ENCODE measurements at regions not wholly inside any gene's neighbourhood (a gene's known extent, or its start where the extent isn't known, plus 50 kb on each side); places are given as distances from the start of the nearest gene placed in this dataset.

DNA sequence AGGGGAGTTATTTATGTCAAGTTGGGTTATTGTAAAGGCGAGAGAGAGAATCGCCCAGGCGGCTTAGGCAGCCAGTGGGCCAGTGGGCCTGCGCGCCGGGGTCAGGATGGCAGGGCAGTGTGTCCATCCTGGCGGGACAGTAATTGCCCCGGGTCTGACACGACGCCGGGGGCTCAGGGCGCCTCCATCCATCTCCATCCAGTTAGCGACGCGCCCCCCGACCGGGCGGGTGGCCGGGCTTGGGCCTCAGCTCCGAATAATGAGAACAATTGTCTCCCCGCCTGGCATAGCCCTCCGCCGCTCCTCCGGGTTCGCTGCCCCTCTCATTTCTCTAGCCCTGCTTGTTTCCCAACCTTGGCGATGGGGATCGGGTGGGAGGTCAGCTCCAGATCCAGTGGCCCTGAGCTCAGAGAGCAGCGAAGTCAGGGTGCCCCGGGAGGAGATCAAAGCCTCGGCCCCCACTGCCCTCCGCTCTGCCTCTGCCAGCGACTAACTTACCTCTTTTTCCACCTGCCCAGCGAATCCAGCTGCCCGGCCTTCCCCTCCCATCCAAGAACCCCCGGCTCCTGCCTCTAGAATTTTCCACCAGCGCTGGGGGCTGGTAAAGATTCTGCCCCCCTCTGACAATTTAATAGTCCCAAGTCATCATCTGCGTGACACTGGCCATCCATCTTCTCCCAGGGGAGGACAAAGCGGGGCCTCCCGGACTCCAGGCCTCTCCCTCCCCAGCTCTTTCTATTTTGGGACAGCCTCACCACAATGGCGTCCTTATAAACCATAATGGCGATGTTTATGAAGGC lies 56.9 kb upstream of the TMEM33 start:
- H3K4me3 Mint-ChIP-seq (ENCODE audit: low read depth, unreplicated experiment): no peak overlapping the region
- DNase-seq: no peak
- BruUV-seq (replicated peaks): no TSS peak
- intact Hi-C loops (cut with micrococcal nuclease; ENCODE audit: unreplicated experiment): no loop called here
- TF ChIP-seq, protein P1, sequence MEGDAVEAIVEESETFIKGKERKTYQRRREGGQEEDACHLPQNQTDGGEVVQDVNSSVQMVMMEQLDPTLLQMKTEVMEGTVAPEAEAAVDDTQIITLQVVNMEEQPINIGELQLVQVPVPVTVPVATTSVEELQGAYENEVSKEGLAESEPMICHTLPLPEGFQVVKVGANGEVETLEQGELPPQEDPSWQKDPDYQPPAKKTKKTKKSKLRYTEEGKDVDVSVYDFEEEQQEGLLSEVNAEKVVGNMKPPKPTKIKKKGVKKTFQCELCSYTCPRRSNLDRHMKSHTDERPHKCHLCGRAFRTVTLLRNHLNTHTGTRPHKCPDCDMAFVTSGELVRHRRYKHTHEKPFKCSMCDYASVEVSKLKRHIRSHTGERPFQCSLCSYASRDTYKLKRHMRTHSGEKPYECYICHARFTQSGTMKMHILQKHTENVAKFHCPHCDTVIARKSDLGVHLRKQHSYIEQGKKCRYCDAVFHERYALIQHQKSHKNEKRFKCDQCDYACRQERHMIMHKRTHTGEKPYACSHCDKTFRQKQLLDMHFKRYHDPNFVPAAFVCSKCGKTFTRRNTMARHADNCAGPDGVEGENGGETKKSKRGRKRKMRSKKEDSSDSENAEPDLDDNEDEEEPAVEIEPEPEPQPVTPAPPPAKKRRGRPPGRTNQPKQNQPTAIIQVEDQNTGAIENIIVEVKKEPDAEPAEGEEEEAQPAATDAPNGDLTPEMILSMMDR (IDR thresholded peaks at IDR 0.05; ENCODE audit: unreplicated experiment): no peak
- peaks cover 24% of the 10 kb centered on the region for H3K27me3 Mint-ChIP-seq (ENCODE audit: unreplicated experiment)
- CTCF ChIA-PET: no interaction called here
- H3K4me1 Mint-ChIP-seq (ENCODE audit: low read depth, unreplicated experiment): no peaks in the 10 kb centered on the region
- H3K27ac Mint-ChIP-seq (ENCODE audit: unreplicated experiment): no peak overlapping the region
- H3K9me3 Mint-ChIP-seq (ENCODE audit: low read depth, unreplicated experiment): no peaks in the 10 kb centered on the region
- H3K36me3 Mint-ChIP-seq (ENCODE audit: insufficient read depth, unreplicated experiment): peaks cover 13% of the 10 kb centered on the region

DNA sequence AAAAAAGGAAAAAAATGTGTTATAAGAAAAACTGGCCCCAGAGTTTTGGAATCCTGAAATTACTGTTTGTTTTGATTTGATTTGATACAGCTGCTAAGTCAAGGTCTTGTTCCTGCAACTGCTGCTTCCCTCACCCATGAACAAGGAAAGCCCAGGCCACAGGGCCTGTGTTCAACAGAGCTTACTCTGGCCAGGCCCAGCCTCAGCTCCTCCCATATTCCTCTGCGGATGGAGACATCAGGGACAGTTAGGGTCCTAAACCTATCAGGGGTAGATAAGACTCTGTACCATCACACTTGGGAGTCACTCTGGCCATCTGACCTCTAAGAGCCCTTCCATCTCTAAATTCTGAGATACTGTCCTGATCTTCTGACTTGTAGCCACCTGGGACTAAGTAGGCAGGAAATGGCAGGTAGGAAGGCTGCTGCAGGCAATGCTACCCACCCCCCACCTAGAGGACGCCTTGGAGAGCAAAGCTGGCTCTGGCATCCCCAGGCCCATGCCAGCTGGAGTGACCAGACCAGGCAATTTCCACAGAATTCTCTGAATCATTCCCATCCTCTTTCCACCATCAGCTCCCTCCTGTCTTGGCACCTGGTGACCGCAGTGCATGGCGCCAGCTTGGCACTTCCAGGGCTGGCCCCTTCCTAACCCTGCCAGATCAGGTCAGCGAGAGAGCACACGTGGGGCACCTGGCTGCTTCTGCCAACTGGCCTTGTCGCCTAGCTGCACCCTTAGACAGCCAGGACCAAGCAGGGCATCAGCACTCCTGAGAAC lies 58.0 kb upstream of the TMEM33 start:
- Mint-ChIP-seq H3K27ac (ENCODE audit: unreplicated experiment) (no peak overlapping the region), H3K4me3 (ENCODE audit: low read depth, unreplicated experiment) (no peak overlapping the region), H3K4me1 (ENCODE audit: low read depth, unreplicated experiment) (no peaks in the 10 kb centered on the region), H3K36me3 (ENCODE audit: insufficient read depth, unreplicated experiment) (peaks cover 10% of the 10 kb centered on the region), H3K9me3 (ENCODE audit: low read depth, unreplicated experiment) (no peaks in the 10 kb centered on the region), H3K27me3 (ENCODE audit: unreplicated experiment) (peaks cover 24% of the 10 kb centered on the region)
- TF ChIP-seq, protein P1 (IDR thresholded peaks at IDR 0.05; ENCODE audit: unreplicated experiment): no peak
- DNase-seq: no peak
- intact Hi-C loops (cut with micrococcal nuclease; ENCODE audit: unreplicated experiment): no loop called here
- CTCF ChIA-PET: no interaction called here
- no TSS peak for BruUV-seq (replicated peaks)

DNA sequence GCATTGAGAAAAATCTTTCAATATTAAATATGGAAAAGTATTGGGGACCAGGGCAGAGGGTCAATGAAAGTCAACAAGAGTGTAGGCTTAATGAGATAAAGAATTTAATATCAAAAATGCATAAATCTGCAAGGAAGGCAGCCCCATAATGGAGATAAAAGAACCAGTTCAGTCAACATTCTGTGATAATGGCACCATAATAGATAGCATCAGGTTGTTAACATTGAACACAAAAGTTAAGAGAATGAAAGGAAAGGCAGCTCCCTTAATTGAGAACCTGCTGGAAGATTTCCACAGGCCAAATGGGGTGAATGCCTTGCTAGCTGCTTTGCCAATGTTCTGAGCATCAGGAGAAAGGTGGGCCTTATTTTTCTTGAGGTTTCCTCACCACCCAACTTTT lies 60.4 kb upstream of the TMEM33 start:
- TF ChIP-seq, protein P1 (IDR thresholded peaks at IDR 0.05; ENCODE audit: unreplicated experiment): no peak
- BruUV-seq (replicated peaks): no TSS peak
- Mint-ChIP-seq H3K27me3 (ENCODE audit: unreplicated experiment) (peaks cover 4% of the 10 kb centered on the region), H3K36me3 (ENCODE audit: insufficient read depth, unreplicated experiment) (no peaks in the 10 kb centered on the region), H3K4me1 (ENCODE audit: low read depth, unreplicated experiment) (no peaks in the 10 kb centered on the region), H3K27ac (ENCODE audit: unreplicated experiment) (no peak overlapping the region), H3K9me3 (ENCODE audit: low read depth, unreplicated experiment) (no peaks in the 10 kb centered on the region), H3K4me3 (ENCODE audit: low read depth, unreplicated experiment) (no peak overlapping the region)
- CTCF ChIA-PET: no interaction called here
- intact Hi-C loops (cut with micrococcal nuclease; ENCODE audit: unreplicated experiment): no loop called here
- no peak for DNase-seq

- CTCF ChIA-PET: no interaction called here
- Mint-ChIP-seq H3K4me3 (ENCODE audit: low read depth, unreplicated experiment) (no peak overlapping the region), H3K27me3 (ENCODE audit: unreplicated experiment) (no peaks in the 10 kb centered on the region), H3K4me1 (ENCODE audit: low read depth, unreplicated experiment) (no peaks in the 10 kb centered on the region), H3K27ac (ENCODE audit: unreplicated experiment) (no peak overlapping the region), H3K9me3 (ENCODE audit: low read depth, unreplicated experiment) (no peaks in the 10 kb centered on the region), H3K36me3 (ENCODE audit: insufficient read depth, unreplicated experiment) (no peaks in the 10 kb centered on the region)
- intact Hi-C loops (cut with micrococcal nuclease; ENCODE audit: unreplicated experiment): no loop called here
- BruUV-seq (replicated peaks): no TSS peak
- no peak for DNase-seq
- TF ChIP-seq, protein P1 (IDR thresholded peaks at IDR 0.05; ENCODE audit: unreplicated experiment): no peak
These were observed 60.8 kb upstream of the TMEM33 start for GRCh38 chr4:41874398-41874797.

Data from Calu3 (cell line).